GM12892 (cell line): ENCODE measurements at regions not wholly inside any gene's neighbourhood (a gene's known extent, or its start where the extent isn't known, plus 50 kb on each side); places are given as distances from the start of the nearest gene placed in this dataset.

Experiments used
- POLR2A ChIP-seq: IDR thresholded peaks from 2 replicates; pipeline ENCODE4 v1.6.1; 2011; ENCODE audit warnings: low read depth, low read length, control low read depth
- POLR2AphosphoS5 ChIP-seq: IDR thresholded peaks from 2 replicates; pipeline ENCODE4 v1.6.1; 2011; ENCODE audit warnings: low read depth, low read length, control low read depth

DNA sequence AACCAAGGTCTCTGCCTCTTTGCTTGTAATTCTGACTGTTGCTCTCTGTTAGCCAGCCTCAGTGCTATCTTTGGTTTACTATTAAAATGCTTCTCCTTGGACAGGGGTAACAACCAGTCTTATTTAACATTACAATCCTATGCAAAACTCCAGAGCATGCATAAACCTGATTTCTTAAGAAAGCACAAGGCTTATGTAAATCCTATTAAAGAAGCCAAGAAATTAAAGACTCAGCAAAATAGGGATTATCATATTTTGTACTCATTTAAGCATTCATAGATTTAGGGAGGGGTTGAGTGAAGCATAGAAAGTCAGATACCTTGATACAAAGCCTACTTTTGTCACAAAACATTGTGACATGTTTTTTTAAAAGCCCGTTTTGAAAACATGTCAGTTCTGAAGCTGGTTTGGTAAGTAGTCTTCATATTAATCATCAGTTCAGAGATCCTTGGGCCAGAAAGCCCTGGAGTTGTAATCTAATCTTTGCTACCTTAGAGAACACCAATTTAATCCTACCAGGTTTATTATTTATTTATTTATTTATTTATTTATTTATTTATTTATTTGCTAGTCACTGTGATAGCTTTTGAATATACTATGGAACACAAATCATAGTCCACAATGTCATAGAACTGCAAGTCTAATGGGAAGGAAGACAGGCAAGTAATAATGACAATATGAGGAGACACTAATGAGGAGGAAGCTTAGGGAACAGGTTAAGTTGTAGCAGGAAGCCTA, 158.0 kb upstream of the HNMT start:
- TF ChIP-seq POLR2AphosphoS5 (no peak), POLR2A (no peak)
